ENCODE measurements at regions not wholly inside any gene's neighbourhood (a gene's known extent, or its start where the extent isn't known, plus 50 kb on each side); places are given as distances from the start of the nearest gene placed in this dataset.

DNA sequence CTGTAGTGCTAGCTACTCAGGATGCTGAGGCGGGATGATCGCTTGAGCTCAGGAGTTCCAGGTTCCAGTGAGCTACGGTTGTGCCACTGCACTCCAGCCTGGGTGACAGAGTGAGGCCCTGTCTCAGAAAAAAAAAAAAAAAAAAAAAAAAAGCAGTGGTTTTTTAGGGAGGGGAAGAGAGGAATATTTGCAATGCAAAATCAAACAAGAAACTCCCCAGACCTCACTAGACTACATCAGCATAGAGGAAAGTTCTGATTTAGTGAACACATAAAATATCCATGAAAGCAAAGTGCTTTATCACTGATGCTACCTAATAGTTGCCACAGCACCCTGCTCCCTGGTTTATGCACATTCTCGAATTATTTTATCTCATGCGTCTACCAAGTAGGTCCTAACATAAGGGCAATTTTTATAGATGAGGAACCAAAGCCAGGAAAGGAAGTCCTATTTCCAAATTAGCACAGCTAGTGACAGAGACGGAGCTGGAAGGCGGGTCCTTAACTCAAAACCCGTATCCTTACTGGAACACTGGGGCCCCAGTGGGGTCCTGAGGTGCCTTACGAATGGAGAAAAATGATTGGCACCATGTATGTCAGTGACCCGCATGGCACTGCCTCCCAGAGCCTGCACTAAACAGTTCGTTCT lies 50.7 kb upstream of the GPR157 start:
- no peak for DNase-seq

- DNase-seq = no peak
These were observed 51.4 kb upstream of the GPR157 start for GRCh38 chr1:9180111-9180819.

DNA sequence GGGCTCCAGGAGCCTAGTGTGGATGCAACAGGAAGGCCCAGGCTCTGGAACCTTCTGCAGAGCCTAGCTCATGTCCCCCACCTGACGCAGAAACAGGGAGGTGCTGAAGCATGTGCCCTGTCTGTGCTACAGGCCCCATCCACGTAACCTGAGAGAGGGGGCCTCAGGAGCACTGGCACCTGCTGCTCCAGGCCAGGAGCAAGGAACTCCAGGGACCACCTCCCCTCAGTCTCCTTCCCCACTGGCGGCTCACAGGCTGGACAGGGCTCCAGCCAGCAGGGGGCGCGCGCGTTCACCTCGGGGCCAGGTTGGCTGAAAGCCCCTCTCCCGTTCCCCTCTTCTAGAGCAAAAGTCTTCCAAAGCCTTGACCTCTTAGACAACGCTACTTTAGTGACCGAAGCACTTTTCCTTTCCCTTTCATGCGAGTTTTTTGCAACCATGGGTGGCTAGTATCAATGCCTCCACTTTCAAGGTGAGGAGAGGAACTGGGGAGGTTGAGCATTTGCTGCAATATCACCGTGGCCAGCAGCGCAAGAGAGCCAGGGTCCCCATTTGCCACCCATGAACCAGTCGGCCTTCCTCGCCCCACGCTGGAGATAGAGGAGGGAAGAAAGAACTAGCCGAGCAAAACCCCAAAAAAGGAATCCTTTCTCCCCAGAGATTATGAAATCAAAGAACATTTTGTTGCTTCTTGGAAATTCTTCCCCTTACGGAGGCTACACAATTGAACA lies 52.4 kb upstream of the GPR157 start:
- peak; percentile 45 for DNase-seq

- DNase-seq = no peak
These were observed 52.4 kb upstream of the H6PD start for GRCh38 chr1:9181990-9182783.

GRCh38 chr1:9182784-9183257 lies 51.8 kb upstream of the H6PD start:
- DNase-seq = no peak

DNA sequence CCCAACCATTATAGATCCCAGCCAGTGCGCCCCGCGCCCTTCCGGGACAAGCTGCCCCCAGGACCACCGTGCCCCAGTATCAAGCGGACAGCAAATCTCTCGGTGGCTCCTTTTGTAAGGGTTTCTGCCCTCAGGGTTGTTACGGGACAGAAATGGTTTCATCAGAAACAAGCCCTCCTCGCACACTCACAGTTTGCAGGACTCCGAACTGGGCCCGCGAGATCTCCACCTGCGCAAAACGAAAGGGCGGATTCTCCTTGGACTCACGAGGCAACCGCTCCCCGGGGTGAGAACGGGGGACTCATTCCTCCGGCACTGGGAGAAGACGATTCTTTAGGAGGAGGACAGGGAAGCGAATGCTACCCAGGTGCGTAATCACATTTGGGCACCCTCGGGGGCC lies 51.1 kb upstream of the H6PD start:
- DNase-seq = no peak

DNA sequence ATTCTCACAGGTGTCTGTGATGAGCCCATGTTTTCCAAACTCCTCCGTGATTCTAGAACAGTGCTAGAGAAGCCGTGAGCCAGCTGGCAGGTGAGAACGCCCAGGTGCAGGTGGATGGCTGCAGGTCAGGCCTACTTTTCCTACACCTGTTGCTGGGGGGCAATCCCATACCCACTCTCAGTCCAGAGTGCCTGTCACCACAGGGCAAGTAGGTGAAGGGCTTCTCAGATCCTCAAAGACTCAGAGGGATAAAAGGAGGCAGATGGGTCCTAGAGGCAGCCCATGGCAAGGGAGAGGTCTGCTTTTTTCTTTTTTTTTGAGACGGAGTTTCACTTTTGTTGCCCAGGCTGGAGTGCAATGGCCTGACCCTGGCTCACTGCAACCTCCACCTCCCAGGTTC lies 50.7 kb upstream of the H6PD start:
- no peak for DNase-seq

GRCh38 chr1:9184749-9185148 lies 49.8 kb upstream of the H6PD start:
- DNase-seq = no peak

All from NK-92 treated with Interleukin-12 subunit alpha and Interleukin-12 subunit beta, amount 100 ng/mL, for 24 hours (cell line).